ENCODE measurements at regions not wholly inside any gene's neighbourhood (a gene's known extent, or its start where the extent isn't known, plus 50 kb on each side); places are given as distances from the start of the nearest gene placed in this dataset.

GRCh38 chr3:159159546-159159945 lies 357.7 kb downstream of the MFSD1 start:
- TF ChIP-seq POLR2A (IDR thresholded peaks at IDR 0.05) (no peak), CTCF (IDR thresholded peaks at IDR 0.05) (no peak)

Data from adrenal gland (tissue), 5 donors.